ENCODE measurements at regions not wholly inside any gene's neighbourhood (a gene's known extent, or its start where the extent isn't known, plus 50 kb on each side); places are given as distances from the start of the nearest gene placed in this dataset.
"Not testable (repeated sequence)": the region's sequence is repeated elsewhere in the genome, so short reads cannot be mapped to it uniquely, and the experiment has no call there.

- CTCF ChIA-PET; H3K27ac Mint-ChIP-seq; DNase-seq; H3K9me3 Mint-ChIP-seq (ENCODE audit: low read depth); H3K4me1 Mint-ChIP-seq; H3K4me3 Mint-ChIP-seq; ATAC-seq; H3K27me3 Mint-ChIP-seq; H3K36me3 Mint-ChIP-seq: not testable (repeated sequence)
Observed at GRCh38 chr1:83212033-83212432, 786.9 kb downstream of the TTLL7 start.

GRCh38 chr1:83208540-83208939 lies 790.4 kb downstream of the TTLL7 start:
- H3K27me3 Mint-ChIP-seq; DNase-seq; H3K4me3 Mint-ChIP-seq; CTCF ChIA-PET; H3K4me1 Mint-ChIP-seq; H3K36me3 Mint-ChIP-seq; ATAC-seq; H3K9me3 Mint-ChIP-seq (ENCODE audit: low read depth); H3K27ac Mint-ChIP-seq: not testable (repeated sequence)

GRCh38 chr1:83194610-83195009 lies 804.3 kb downstream of the TTLL7 start:
- H3K4me1 Mint-ChIP-seq; H3K4me3 Mint-ChIP-seq; H3K9me3 Mint-ChIP-seq (ENCODE audit: low read depth); H3K36me3 Mint-ChIP-seq; CTCF ChIA-PET; H3K27ac Mint-ChIP-seq; ATAC-seq; DNase-seq; H3K27me3 Mint-ChIP-seq: not testable (repeated sequence)

- H3K4me3 Mint-ChIP-seq; CTCF ChIA-PET; H3K36me3 Mint-ChIP-seq; H3K27me3 Mint-ChIP-seq; H3K27ac Mint-ChIP-seq; H3K9me3 Mint-ChIP-seq (ENCODE audit: low read depth); ATAC-seq; DNase-seq; H3K4me1 Mint-ChIP-seq: not testable (repeated sequence)
Observed at GRCh38 chr1:83182033-83182728, 816.8 kb downstream of the TTLL7 start.

GRCh38 chr1:83180621-83181020 lies 818.3 kb downstream of the TTLL7 start:
- H3K36me3 Mint-ChIP-seq; CTCF ChIA-PET; H3K27ac Mint-ChIP-seq; H3K4me1 Mint-ChIP-seq; H3K27me3 Mint-ChIP-seq; ATAC-seq; H3K4me3 Mint-ChIP-seq; H3K9me3 Mint-ChIP-seq (ENCODE audit: low read depth); DNase-seq: not testable (repeated sequence)

- CTCF ChIA-PET, H3K36me3 Mint-ChIP-seq, H3K4me1 Mint-ChIP-seq: not testable (repeated sequence)
Observed at GRCh38 chr1:83167634-83168033, 831.3 kb downstream of the TTLL7 start.

GRCh38 chr1:83163879-83164475 lies 835.0 kb downstream of the TTLL7 start:
- CTCF ChIA-PET; H3K36me3 Mint-ChIP-seq; H3K27me3 Mint-ChIP-seq; DNase-seq; H3K4me3 Mint-ChIP-seq; H3K9me3 Mint-ChIP-seq (ENCODE audit: low read depth); ATAC-seq; H3K4me1 Mint-ChIP-seq; H3K27ac Mint-ChIP-seq: not testable (repeated sequence)

More at GRCh38 chr1:83167634-83168033, 831.3 kb downstream of the TTLL7 start:
- H3K9me3 Mint-ChIP-seq (ENCODE audit: low read depth); H3K27me3 Mint-ChIP-seq; H3K27ac Mint-ChIP-seq; DNase-seq; ATAC-seq; H3K4me3 Mint-ChIP-seq: not testable (repeated sequence)

- H3K4me1 Mint-ChIP-seq, result not testable (repeated sequence)
Observed at GRCh38 chr1:83158924-83159323, 840.0 kb downstream of the TTLL7 start.

GRCh38 chr1:83154306-83154705 lies 844.6 kb downstream of the TTLL7 start:
- H3K4me1 Mint-ChIP-seq; ATAC-seq; H3K27ac Mint-ChIP-seq; H3K9me3 Mint-ChIP-seq (ENCODE audit: low read depth); CTCF ChIA-PET; H3K36me3 Mint-ChIP-seq; H3K27me3 Mint-ChIP-seq; DNase-seq; H3K4me3 Mint-ChIP-seq: not testable (repeated sequence)

More at GRCh38 chr1:83158924-83159323, 840.0 kb downstream of the TTLL7 start:
- ATAC-seq; H3K27ac Mint-ChIP-seq; H3K4me3 Mint-ChIP-seq; H3K27me3 Mint-ChIP-seq; H3K9me3 Mint-ChIP-seq (ENCODE audit: low read depth); DNase-seq; CTCF ChIA-PET; H3K36me3 Mint-ChIP-seq: not testable (repeated sequence)

- ATAC-seq; H3K4me1 Mint-ChIP-seq; CTCF ChIA-PET; H3K36me3 Mint-ChIP-seq; H3K27me3 Mint-ChIP-seq; H3K9me3 Mint-ChIP-seq (ENCODE audit: low read depth); DNase-seq; H3K4me3 Mint-ChIP-seq; H3K27ac Mint-ChIP-seq: not testable (repeated sequence)
Observed at GRCh38 chr1:83151167-83151898, 847.6 kb downstream of the TTLL7 start.

GRCh38 chr1:83150479-83150878 lies 848.5 kb downstream of the TTLL7 start:
- CTCF ChIA-PET; H3K4me1 Mint-ChIP-seq; H3K27me3 Mint-ChIP-seq; H3K27ac Mint-ChIP-seq; H3K4me3 Mint-ChIP-seq; ATAC-seq; H3K36me3 Mint-ChIP-seq; H3K9me3 Mint-ChIP-seq (ENCODE audit: low read depth); DNase-seq: not testable (repeated sequence)

GRCh38 chr1:83145820-83146219 lies 853.1 kb downstream of the TTLL7 start:
- H3K27me3 Mint-ChIP-seq; H3K9me3 Mint-ChIP-seq (ENCODE audit: low read depth); CTCF ChIA-PET; H3K36me3 Mint-ChIP-seq; H3K4me3 Mint-ChIP-seq; DNase-seq; H3K4me1 Mint-ChIP-seq; ATAC-seq; H3K27ac Mint-ChIP-seq: not testable (repeated sequence)

GRCh38 chr1:83142802-83143201 lies 856.1 kb downstream of the TTLL7 start:
- H3K27ac Mint-ChIP-seq; DNase-seq; CTCF ChIA-PET; H3K36me3 Mint-ChIP-seq; ATAC-seq; H3K4me3 Mint-ChIP-seq; H3K4me1 Mint-ChIP-seq; H3K27me3 Mint-ChIP-seq; H3K9me3 Mint-ChIP-seq (ENCODE audit: low read depth): not testable (repeated sequence)

- H3K4me3 Mint-ChIP-seq, ATAC-seq: not testable (repeated sequence)
Observed at GRCh38 chr1:83135524-83136157, 863.3 kb downstream of the TTLL7 start.

More at GRCh38 chr1:83135524-83136157, 863.3 kb downstream of the TTLL7 start:
- H3K9me3 Mint-ChIP-seq (ENCODE audit: low read depth); H3K4me1 Mint-ChIP-seq; H3K36me3 Mint-ChIP-seq; CTCF ChIA-PET; H3K27ac Mint-ChIP-seq; H3K27me3 Mint-ChIP-seq; DNase-seq: not testable (repeated sequence)

Measured in activated CD8-positive, alpha-beta memory T cell treated with anti-CD3 and anti-CD28 coated beads, Interleukin-2, amount 10 ng/mL, durations not matched to agents 7 days and 5 days (primary cell).